ENCODE measurements at regions not wholly inside any gene's neighbourhood (a gene's known extent, or its start where the extent isn't known, plus 50 kb on each side); places are given as distances from the start of the nearest gene placed in this dataset.
"Not testable (repeated sequence)": the region's sequence is repeated elsewhere in the genome, so short reads cannot be mapped to it uniquely, and the experiment has no call there.

DNA sequence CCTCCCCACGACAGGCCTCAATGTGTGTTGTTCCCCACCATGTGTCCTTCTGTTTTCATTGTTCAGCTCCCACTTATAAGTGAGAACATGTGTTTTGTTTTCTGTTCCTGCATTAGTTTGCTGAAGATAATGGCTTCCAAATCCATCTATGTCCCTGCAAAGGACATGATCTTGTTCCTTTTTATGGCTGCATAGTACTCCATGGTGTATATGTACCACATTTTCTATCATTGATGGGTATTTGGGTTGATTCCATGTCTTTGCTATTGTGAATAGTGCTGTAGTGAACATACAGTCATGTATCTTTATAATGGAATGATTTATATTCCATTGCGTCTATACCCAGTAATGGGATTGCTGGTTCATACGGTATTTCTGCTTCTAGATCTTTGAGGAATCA lies 71.5 kb upstream of the RGPD5 start:
- ATAC-seq; DNase-seq (ENCODE audit: low spot score); H3K79me2 ChIP-seq (replicated peaks; ENCODE audit: insufficient read depth); H3K4me3 ChIP-seq; H3K9me3 Mint-ChIP-seq; H3K4me1 Mint-ChIP-seq; H3K27ac ChIP-seq (ENCODE audit: low read depth); H3K36me3 Mint-ChIP-seq (ENCODE audit: low read depth); H3K4me2 ChIP-seq; H3K27me3 Mint-ChIP-seq (ENCODE audit: insufficient read depth, low read depth, poor library complexity); H3K27ac Mint-ChIP-seq; H4K20me1 ChIP-seq (replicated peaks; ENCODE audit: insufficient read depth); H3K4me1 ChIP-seq (ENCODE audit: insufficient read depth); H3K4me3 Mint-ChIP-seq; H3K9me2 ChIP-seq (ENCODE audit: insufficient read depth); H3F3A ChIP-seq (replicated peaks; ENCODE audit: low read depth); H3K36me3 ChIP-seq (ENCODE audit: insufficient read depth); H2AFZ ChIP-seq; H3K27me3 ChIP-seq (ENCODE audit: insufficient read depth): not testable (repeated sequence)

DNA sequence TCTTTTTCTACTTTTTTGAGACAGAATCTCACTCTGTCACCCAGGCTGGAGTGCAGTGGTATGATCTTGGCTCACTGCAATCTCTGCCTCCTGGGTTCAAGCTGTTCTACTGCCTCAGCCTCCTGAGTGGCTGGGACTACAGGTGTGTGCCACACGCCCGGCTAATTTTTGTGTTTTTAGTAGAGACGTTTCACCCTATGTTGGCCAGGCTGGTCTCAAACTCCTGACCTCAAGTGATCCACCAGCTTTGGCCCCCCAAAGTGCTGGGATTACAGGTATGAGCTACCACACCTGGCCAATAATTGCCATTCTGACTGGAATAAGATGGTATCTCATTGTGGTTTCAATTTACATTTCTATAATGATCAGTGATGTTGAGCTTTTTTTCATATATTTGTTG lies 71.0 kb upstream of the RGPD5 start:
- not testable (repeated sequence) for H3K9me3 Mint-ChIP-seq; H3K27me3 ChIP-seq (ENCODE audit: insufficient read depth); DNase-seq (ENCODE audit: low spot score); H3K36me3 Mint-ChIP-seq (ENCODE audit: low read depth); H3K4me1 Mint-ChIP-seq; H3K4me3 ChIP-seq; H3K27ac Mint-ChIP-seq; H3K27ac ChIP-seq (ENCODE audit: low read depth); H3K4me1 ChIP-seq (ENCODE audit: insufficient read depth); H3K36me3 ChIP-seq (ENCODE audit: insufficient read depth); H3K4me2 ChIP-seq; H4K20me1 ChIP-seq (replicated peaks; ENCODE audit: insufficient read depth); H3F3A ChIP-seq (replicated peaks; ENCODE audit: low read depth); H2AFZ ChIP-seq; H3K27me3 Mint-ChIP-seq (ENCODE audit: insufficient read depth, low read depth, poor library complexity); ATAC-seq; H3K79me2 ChIP-seq (replicated peaks; ENCODE audit: insufficient read depth); H3K4me3 Mint-ChIP-seq; H3K9me2 ChIP-seq (ENCODE audit: insufficient read depth)

DNA sequence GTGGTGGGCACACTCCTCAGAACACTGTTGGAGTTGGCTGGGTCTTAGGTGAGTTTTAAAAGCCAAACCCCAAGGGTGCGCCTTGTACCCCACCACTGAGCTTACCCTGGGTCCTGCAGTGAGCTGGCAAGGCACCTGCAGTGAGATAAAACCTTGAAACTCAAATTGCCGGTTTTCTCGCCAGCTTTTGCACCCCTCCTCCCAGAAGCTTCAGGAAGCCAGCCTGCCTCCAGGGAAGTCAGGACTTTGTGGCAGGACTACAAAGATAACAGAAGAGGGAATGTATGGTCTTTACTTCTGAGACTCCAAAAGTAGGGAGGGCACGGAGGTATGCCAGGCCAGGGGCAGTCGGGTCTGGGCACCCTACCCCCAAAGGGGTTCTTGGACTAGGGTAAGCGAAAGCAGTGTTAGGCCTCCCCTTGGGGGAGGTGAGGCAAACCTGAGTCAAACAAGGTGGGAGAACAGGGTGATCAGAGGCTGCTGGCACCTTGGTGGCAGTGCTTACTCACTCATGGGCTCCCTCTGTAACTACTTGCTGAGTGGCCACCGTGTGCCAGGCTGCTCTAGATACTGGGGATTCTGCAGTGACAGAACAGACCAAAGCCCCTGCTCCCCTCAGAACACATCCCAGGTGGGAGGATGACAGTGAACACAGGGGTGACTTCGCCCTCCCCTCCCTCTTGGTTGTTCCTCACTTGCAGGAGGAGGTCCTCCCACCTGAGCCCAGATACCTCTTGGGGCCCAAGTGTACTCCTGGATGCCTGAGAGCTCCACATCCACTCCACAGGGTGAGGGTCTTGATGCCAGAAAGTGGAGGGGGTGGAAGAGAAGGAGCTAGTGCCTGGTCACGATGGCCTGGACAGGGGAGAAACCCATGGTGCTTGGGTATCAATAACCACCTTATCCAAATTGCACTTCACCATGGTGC lies 69.3 kb upstream of the RGPD5 start:
- Mint-ChIP-seq H3K9me3 (no peaks in the 10 kb centered on the region), H3K4me3 (no peak overlapping the region), H3K27ac (no peak overlapping the region), H3K36me3 (ENCODE audit: low read depth) (no peaks in the 10 kb centered on the region), H3K4me1 (peaks cover 5% of the 10 kb centered on the region; the same call in 1 of the 3 replicates), H3K27me3 (ENCODE audit: insufficient read depth, low read depth, poor library complexity) (peaks cover 1% of the 10 kb centered on the region)
- no peaks in the 10 kb centered on the region for H4K20me1 ChIP-seq (replicated peaks; ENCODE audit: insufficient read depth)
- H2AFZ ChIP-seq: no peak overlapping the region
- DNase-seq (ENCODE audit: low spot score) (no peak), ATAC-seq (no peak)
- H3K4me3 ChIP-seq: no peak overlapping the region
- no peaks in the 10 kb centered on the region for H3K79me2 ChIP-seq (replicated peaks; ENCODE audit: insufficient read depth)
- no peaks in the 10 kb centered on the region for H3K27me3 ChIP-seq (ENCODE audit: insufficient read depth)
- no peaks in the 10 kb centered on the region for H3K4me1 ChIP-seq (ENCODE audit: insufficient read depth)
- H3F3A ChIP-seq (replicated peaks; ENCODE audit: low read depth): no peaks in the 10 kb centered on the region
- H3K4me2 ChIP-seq: no peak overlapping the region
- H3K9me2 ChIP-seq (ENCODE audit: insufficient read depth): no peaks in the 10 kb centered on the region
- H3K36me3 ChIP-seq (ENCODE audit: insufficient read depth): no peaks in the 10 kb centered on the region
- TF ChIP-seq EZH2 (IDR thresholded peaks at IDR 0.05; ENCODE audit: low read depth, unreplicated experiment) (no peak), NANOG (IDR thresholded peaks at IDR 0.05; ENCODE audit: borderline replicate concordance) (no peak), EZH2phosphoT487 (IDR thresholded peaks at IDR 0.05; ENCODE audit: unreplicated experiment) (no peak)
- TF ChIP-seq, protein P1, sequence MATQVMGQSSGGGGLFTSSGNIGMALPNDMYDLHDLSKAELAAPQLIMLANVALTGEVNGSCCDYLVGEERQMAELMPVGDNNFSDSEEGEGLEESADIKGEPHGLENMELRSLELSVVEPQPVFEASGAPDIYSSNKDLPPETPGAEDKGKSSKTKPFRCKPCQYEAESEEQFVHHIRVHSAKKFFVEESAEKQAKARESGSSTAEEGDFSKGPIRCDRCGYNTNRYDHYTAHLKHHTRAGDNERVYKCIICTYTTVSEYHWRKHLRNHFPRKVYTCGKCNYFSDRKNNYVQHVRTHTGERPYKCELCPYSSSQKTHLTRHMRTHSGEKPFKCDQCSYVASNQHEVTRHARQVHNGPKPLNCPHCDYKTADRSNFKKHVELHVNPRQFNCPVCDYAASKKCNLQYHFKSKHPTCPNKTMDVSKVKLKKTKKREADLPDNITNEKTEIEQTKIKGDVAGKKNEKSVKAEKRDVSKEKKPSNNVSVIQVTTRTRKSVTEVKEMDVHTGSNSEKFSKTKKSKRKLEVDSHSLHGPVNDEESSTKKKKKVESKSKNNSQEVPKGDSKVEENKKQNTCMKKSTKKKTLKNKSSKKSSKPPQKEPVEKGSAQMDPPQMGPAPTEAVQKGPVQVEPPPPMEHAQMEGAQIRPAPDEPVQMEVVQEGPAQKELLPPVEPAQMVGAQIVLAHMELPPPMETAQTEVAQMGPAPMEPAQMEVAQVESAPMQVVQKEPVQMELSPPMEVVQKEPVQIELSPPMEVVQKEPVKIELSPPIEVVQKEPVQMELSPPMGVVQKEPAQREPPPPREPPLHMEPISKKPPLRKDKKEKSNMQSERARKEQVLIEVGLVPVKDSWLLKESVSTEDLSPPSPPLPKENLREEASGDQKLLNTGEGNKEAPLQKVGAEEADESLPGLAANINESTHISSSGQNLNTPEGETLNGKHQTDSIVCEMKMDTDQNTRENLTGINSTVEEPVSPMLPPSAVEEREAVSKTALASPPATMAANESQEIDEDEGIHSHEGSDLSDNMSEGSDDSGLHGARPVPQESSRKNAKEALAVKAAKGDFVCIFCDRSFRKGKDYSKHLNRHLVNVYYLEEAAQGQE (IDR thresholded peaks at IDR 0.05; ENCODE audit: unreplicated experiment): no peak
- TF ChIP-seq, protein P2, sequence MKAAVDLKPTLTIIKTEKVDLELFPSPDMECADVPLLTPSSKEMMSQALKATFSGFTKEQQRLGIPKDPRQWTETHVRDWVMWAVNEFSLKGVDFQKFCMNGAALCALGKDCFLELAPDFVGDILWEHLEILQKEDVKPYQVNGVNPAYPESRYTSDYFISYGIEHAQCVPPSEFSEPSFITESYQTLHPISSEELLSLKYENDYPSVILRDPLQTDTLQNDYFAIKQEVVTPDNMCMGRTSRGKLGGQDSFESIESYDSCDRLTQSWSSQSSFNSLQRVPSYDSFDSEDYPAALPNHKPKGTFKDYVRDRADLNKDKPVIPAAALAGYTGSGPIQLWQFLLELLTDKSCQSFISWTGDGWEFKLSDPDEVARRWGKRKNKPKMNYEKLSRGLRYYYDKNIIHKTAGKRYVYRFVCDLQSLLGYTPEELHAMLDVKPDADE (IDR thresholded peaks at IDR 0.05): no peak
- no peak overlapping the region for H3K27ac ChIP-seq (ENCODE audit: low read depth)
